Activated CD8-positive, alpha-beta T cell treated with anti-CD3 and anti-CD28 coated beads for 36 hours (primary cell): ENCODE measurements at regions not wholly inside any gene's neighbourhood (a gene's known extent, or its start where the extent isn't known, plus 50 kb on each side); places are given as distances from the start of the nearest gene placed in this dataset.

Source experiments
- ATAC-seq: fragments of 200-7000 bp; cut with Tn5 transposase; one replicate; pipeline ENCODE4 v1.10.0; 2021; ENCODE audit warnings: mild to moderate bottlenecking, moderate library complexity
- CTCF ChIA-PET: fragments of 350-600 bp; sonication (Branson Sonifier 250); formaldehyde crosslinking; loops from one replicate; lab custom pipeline; 2021; ENCODE audit warnings: antibody characterized with exemption; lab: Charles Lee
- POLR2A ChIA-PET: fragments of 350-600 bp; sonication (Branson Sonifier 250); formaldehyde crosslinking; loops from one replicate; lab custom pipeline; 2021; ENCODE audit warnings: antibody characterized with exemption; lab: Charles Lee
- DNase-seq: peaks from one replicate; pipeline ENCODE4 v3.0.0-alpha.2; 2020
- H3K27ac Mint-ChIP-seq: one replicate; pipeline ENCODE4 v1.8.0; 2021; ENCODE audit warnings: mild to moderate bottlenecking, mixed read lengths
- H3K27me3 Mint-ChIP-seq: one replicate; pipeline ENCODE4 v1.8.0; 2021; ENCODE audit warnings: mixed read lengths
- H3K36me3 Mint-ChIP-seq: one replicate; pipeline ENCODE4 v1.8.0; 2021; ENCODE audit warnings: low read depth, mixed read lengths
- H3K4me1 Mint-ChIP-seq: one replicate; pipeline ENCODE4 v1.8.0; 2021; ENCODE audit warnings: low read depth, mixed read lengths
- H3K4me3 Mint-ChIP-seq: one replicate; pipeline ENCODE4 v1.8.0; 2021; ENCODE audit warnings: mild to moderate bottlenecking, moderate library complexity, mixed read lengths
- H3K9me3 Mint-ChIP-seq: one replicate; pipeline ENCODE4 v1.8.0; 2021; ENCODE audit warnings: mixed read lengths
- CTCF ChIP-seq: fragments of 200-600 bp; IDR thresholded peaks from one replicate; pipeline ENCODE4 v1.8.0; 2022; ENCODE audit warnings: antibody characterized with exemption, mild to moderate bottlenecking
- intact Hi-C: fragments of 100-400 bp; cut with micrococcal nuclease; formaldehyde crosslinking; loops from one replicate; pipeline ENCODE4 v1.10.0; 2022

- ChIA-PET CTCF (no interaction called here), POLR2A (no interaction called here)
Measured at GRCh38 chr3:157639756-157640426, 136.7 kb upstream of the VEPH1 start.

GRCh38 chr3:157637866-157638265 lies 134.7 kb upstream of the VEPH1 start:
- H3K27ac Mint-ChIP-seq, result no peak overlapping the region
- no peaks in the 10 kb centered on the region for H3K4me1 Mint-ChIP-seq
- no peak for TF ChIP-seq CTCF
- POLR2A ChIA-PET, result no interaction called here
- CTCF ChIA-PET, result no interaction called here
- DNase-seq (no peak), ATAC-seq (no peak)
- peaks cover 6% of the 10 kb centered on the region for H3K9me3 Mint-ChIP-seq
- intact Hi-C loops, result no loop called here
- no peaks in the 10 kb centered on the region for H3K36me3 Mint-ChIP-seq
- H3K4me3 Mint-ChIP-seq, result no peak overlapping the region
- H3K27me3 Mint-ChIP-seq, result peaks cover 3% of the 10 kb centered on the region

More at GRCh38 chr3:157639756-157640426, 136.7 kb upstream of the VEPH1 start:
- Mint-ChIP-seq H3K4me3 (no peak overlapping the region), H3K27me3 (peaks cover 3% of the 10 kb centered on the region), H3K27ac (no peak overlapping the region), H3K36me3 (no peaks in the 10 kb centered on the region), H3K4me1 (no peaks in the 10 kb centered on the region), H3K9me3 (peaks cover 6% of the 10 kb centered on the region)
- no peak for ATAC-seq
- no peak for DNase-seq
- intact Hi-C loops, result no loop called here
- TF ChIP-seq CTCF, result no peak

GRCh38 chr3:157633241-157633640 lies 130.0 kb upstream of the VEPH1 start:
- peaks cover 11% of the 10 kb centered on the region for H3K27me3 Mint-ChIP-seq
- DNase-seq, result no peak
- no peaks in the 10 kb centered on the region for H3K36me3 Mint-ChIP-seq
- H3K4me3 Mint-ChIP-seq, result no peak overlapping the region
- intact Hi-C loops, result no loop called here
- no peak overlapping the region for H3K27ac Mint-ChIP-seq
- peaks cover 6% of the 10 kb centered on the region for H3K9me3 Mint-ChIP-seq
- no peak for ATAC-seq
- TF ChIP-seq CTCF, result no peak
- H3K4me1 Mint-ChIP-seq, result no peaks in the 10 kb centered on the region
- ChIA-PET CTCF (no interaction called here), POLR2A (no interaction called here)

- no peak for ATAC-seq
- intact Hi-C loops, result no loop called here
Measured at GRCh38 chr3:157632075-157632474, 128.9 kb upstream of the VEPH1 start.

More at GRCh38 chr3:157632075-157632474, 128.9 kb upstream of the VEPH1 start:
- ChIA-PET CTCF (no interaction called here), POLR2A (no interaction called here)
- H3K4me3 Mint-ChIP-seq, result no peak overlapping the region
- no peak for DNase-seq
- peaks cover 2% of the 10 kb centered on the region for H3K9me3 Mint-ChIP-seq
- H3K36me3 Mint-ChIP-seq, result no peaks in the 10 kb centered on the region
- TF ChIP-seq CTCF, result no peak
- H3K27me3 Mint-ChIP-seq, result peaks cover 9% of the 10 kb centered on the region
- H3K4me1 Mint-ChIP-seq, result no peaks in the 10 kb centered on the region
- no peak overlapping the region for H3K27ac Mint-ChIP-seq
